ENCODE measurements at regions not wholly inside any gene's neighbourhood (a gene's known extent, or its start where the extent isn't known, plus 50 kb on each side); places are given as distances from the start of the nearest gene placed in this dataset.

GRCh38 chr6:164926686-164927085, 382.7 kb downstream of the C6orf118 start:
- TF ChIP-seq CTCF (IDR thresholded peaks at IDR 0.05): peak; percentile 61

- TF ChIP-seq CTCF (IDR thresholded peaks at IDR 0.05): no peak
Observed at GRCh38 chr6:164925681-164926530, 383.5 kb downstream of the C6orf118 start.

GRCh38 chr6:164924674-164925073, 384.7 kb downstream of the C6orf118 start:
- no peak for TF ChIP-seq CTCF (IDR thresholded peaks at IDR 0.05)

- no peak for TF ChIP-seq CTCF (IDR thresholded peaks at IDR 0.05)
Observed at GRCh38 chr6:164917211-164917610, 392.2 kb downstream of the C6orf118 start.

GRCh38 chr6:164916087-164916486, 393.3 kb downstream of the C6orf118 start:
- TF ChIP-seq CTCF (IDR thresholded peaks at IDR 0.05): no peak

- no peak for TF ChIP-seq CTCF (IDR thresholded peaks at IDR 0.05)
Observed at GRCh38 chr6:164911873-164912580, 397.4 kb downstream of the C6orf118 start.

- no peak for TF ChIP-seq CTCF (IDR thresholded peaks at IDR 0.05)
Observed at GRCh38 chr6:164911151-164911550, 398.3 kb downstream of the C6orf118 start.
